Epithelial cell of esophagus (primary cell): ENCODE measurements at regions not wholly inside any gene's neighbourhood (a gene's known extent, or its start where the extent isn't known, plus 50 kb on each side); places are given as distances from the start of the nearest gene placed in this dataset.

Experiments used
- DNase-seq: peaks from one replicate; pipeline ENCODE4 v3.0.0; 2010; ENCODE audit warnings: low read depth
- H3K4me3 ChIP-seq: 2 replicates; pipeline ENCODE4 v1.5.1; 2011; ENCODE audit warnings: mild to moderate bottlenecking, low read length, control low read depth
- TF ChIP-seq, protein P1 (sequence below): IDR thresholded peaks from 2 replicates; pipeline ENCODE4 v1.5.1; 2011; ENCODE audit warnings: low read depth, mild to moderate bottlenecking, low read length, control low read depth, inconsistent platforms; ENCODE audit not compliant: insufficient read depth; ENCODE audit errors: missing control alignments

DNA sequence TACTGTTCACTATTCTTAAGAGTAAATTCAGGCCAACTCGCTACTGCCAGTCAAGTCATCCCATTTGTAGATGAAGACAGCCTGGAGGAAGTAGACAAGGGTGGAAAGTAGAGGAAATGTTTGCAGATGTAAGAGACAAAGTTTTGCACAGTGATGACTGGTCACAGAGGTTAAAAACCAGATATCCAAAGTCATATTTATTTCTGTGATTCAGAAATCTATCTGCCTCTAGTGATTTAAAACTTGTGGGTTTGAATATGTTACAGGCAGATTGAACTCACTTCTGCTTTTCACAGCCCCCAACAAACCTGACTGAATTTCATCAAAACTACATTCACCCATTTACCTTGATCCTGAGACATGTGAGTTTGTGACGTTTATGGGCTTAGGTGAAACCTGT lies 484.7 kb upstream of the C1orf87 start:
- DNase-seq = no peak
- H3K4me3 ChIP-seq = no peak overlapping the region
- TF ChIP-seq, protein P1, sequence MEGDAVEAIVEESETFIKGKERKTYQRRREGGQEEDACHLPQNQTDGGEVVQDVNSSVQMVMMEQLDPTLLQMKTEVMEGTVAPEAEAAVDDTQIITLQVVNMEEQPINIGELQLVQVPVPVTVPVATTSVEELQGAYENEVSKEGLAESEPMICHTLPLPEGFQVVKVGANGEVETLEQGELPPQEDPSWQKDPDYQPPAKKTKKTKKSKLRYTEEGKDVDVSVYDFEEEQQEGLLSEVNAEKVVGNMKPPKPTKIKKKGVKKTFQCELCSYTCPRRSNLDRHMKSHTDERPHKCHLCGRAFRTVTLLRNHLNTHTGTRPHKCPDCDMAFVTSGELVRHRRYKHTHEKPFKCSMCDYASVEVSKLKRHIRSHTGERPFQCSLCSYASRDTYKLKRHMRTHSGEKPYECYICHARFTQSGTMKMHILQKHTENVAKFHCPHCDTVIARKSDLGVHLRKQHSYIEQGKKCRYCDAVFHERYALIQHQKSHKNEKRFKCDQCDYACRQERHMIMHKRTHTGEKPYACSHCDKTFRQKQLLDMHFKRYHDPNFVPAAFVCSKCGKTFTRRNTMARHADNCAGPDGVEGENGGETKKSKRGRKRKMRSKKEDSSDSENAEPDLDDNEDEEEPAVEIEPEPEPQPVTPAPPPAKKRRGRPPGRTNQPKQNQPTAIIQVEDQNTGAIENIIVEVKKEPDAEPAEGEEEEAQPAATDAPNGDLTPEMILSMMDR = no peak

DNA sequence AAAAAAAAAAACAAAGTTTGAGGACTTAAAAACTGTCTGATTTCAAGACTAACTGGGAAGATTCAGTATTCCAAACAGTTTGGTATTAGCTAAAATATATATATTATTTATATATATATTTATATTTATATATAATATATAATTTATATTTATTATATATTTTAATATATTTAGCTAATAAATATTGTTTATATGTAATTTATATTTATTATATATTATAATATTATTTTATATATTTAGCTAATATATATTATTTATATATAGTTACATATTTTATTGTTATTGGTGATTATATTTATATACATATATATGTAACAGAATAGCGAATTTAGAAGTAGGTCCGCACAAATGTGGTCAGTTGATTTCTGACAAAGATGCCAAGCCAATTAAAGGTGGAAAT lies 480.2 kb upstream of the C1orf87 start:
- TF ChIP-seq, protein P1 = no peak
- DNase-seq = no peak
- H3K4me3 ChIP-seq = no peak overlapping the region

DNA sequence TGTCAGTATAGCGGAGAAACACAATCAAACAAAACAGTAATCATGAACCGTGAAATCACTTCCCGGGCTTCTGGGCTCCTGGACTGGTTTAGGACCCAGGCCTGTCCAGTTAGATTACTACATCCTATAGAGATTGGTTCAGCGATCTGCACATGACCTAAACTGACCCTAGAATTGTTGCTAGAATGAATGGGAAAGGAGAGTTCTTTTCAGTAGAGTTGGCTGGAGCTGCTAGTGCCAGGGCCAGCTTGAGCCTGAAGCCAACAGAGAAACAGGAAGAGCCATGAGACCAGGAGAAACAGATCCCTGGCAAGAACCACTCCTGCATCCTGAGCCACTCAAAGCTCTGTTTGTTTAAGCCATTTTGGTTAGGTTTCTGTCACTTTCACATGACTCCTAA lies 474.3 kb upstream of the C1orf87 start:
- TF ChIP-seq, protein P1 = no peak

DNA sequence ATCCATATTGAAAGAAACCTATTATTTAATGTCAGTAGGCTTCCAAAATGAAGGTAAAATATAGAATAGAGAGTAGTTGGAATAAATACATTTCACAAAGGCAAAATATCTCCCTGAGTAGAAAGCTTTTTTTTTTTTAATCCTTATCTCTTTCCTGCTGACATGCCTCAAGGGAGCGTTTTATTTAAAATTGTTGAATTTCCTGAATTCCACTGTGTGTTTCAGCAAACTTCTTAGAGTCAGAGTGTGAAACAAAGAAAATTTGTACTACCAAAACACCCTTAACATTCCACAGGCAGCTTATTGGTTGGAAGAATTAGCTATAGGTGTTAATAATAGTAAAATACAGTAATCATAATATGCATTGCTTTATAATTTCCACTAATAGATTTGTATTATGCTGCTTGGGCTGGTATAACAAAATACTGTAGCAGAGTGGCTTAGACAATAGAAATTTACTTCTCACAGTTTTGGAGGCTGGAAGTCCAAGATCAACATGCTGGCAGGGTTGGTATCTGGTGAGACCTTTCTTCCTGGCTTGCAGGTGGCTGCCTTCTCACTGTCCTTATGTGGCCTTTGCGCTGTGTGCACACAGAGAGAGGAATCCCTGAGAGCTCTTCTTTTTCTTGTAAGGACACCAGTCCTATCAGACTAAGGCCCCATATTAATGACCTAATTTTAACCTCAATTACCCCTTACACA lies 468.4 kb upstream of the C1orf87 start:
- TF ChIP-seq, protein P1 = no peak
- no peak for DNase-seq
- H3K4me3 ChIP-seq = no peak overlapping the region

More for the DNA sequence above, 474.3 kb upstream of the C1orf87 start:
- no peak overlapping the region for H3K4me3 ChIP-seq
- no peak for DNase-seq

- H3K4me3 ChIP-seq = no peak overlapping the region
- TF ChIP-seq, protein P1 = no peak
- no peak for DNase-seq
Observed at GRCh38 chr1:60540141-60540540, 466.6 kb upstream of the C1orf87 start.

GRCh38 chr1:60535713-60536112 lies 462.1 kb upstream of the C1orf87 start:
- DNase-seq = peak; percentile 27
- TF ChIP-seq, protein P1 = no peak
- no peak overlapping the region for H3K4me3 ChIP-seq

GRCh38 chr1:60527567-60527966 lies 454.0 kb upstream of the C1orf87 start:
- TF ChIP-seq, protein P1 = no peak
- no peak overlapping the region for H3K4me3 ChIP-seq
- DNase-seq = no peak
